ENCODE measurements at regions not wholly inside any gene's neighbourhood (a gene's known extent, or its start where the extent isn't known, plus 50 kb on each side); places are given as distances from the start of the nearest gene placed in this dataset.

DNA sequence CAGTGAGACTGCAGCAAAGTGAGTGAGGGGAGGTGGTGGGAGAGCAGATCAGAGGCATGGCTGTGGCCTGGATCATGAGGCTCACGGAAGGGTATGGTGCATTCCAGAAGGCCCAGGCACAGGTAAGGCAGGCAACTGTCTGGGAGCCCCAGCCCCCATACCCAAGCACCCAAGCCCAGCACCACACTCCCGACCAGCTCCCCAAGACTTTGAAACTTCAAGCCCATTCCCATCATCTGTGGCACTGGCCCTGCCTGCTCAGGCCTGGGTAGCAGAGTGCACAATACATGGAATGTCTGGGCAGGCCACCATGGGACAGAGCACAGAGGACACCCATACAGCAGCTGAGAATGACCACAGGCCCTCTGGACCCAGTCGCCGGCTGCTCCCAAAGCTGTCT, 202.6 kb upstream of the ARL4C start:
- no peak for TF ChIP-seq EZH2 (IDR thresholded peaks at IDR 0.05; ENCODE audit: low read length)
- TF ChIP-seq, protein P1, sequence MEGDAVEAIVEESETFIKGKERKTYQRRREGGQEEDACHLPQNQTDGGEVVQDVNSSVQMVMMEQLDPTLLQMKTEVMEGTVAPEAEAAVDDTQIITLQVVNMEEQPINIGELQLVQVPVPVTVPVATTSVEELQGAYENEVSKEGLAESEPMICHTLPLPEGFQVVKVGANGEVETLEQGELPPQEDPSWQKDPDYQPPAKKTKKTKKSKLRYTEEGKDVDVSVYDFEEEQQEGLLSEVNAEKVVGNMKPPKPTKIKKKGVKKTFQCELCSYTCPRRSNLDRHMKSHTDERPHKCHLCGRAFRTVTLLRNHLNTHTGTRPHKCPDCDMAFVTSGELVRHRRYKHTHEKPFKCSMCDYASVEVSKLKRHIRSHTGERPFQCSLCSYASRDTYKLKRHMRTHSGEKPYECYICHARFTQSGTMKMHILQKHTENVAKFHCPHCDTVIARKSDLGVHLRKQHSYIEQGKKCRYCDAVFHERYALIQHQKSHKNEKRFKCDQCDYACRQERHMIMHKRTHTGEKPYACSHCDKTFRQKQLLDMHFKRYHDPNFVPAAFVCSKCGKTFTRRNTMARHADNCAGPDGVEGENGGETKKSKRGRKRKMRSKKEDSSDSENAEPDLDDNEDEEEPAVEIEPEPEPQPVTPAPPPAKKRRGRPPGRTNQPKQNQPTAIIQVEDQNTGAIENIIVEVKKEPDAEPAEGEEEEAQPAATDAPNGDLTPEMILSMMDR (optimal IDR thresholded peaks at IDR 0.05 in 1 of 3, IDR thresholded peaks at IDR 0.05 in 1 of 3, conservative IDR thresholded peaks at IDR 0.05 in 1 of 3; ENCODE audit: extremely low read depth in 1 of 3, insufficient read depth in 2 of 3, low read length in 3 of 3) = no peak

All from keratinocyte (primary cell).